Ovary (tissue), 7 donors: ENCODE measurements at regions not wholly inside any gene's neighbourhood (a gene's known extent, or its start where the extent isn't known, plus 50 kb on each side); places are given as distances from the start of the nearest gene placed in this dataset.

ENCODE experiments used
- DNase-seq, 5 donors: peaks; one replicate each; pipeline ENCODE4 v3.0.0-alpha.2; 2019 to 2020
- H3K27ac ChIP-seq, 2 donors: fragments of 200-600 bp; one replicate each; pipeline versions ENCODE4 v1.5.1 to v1.8.0; 2019 to 2022
- H3K27me3 ChIP-seq: fragments of 200-600 bp; one replicate; pipeline ENCODE4 v1.8.0; 2022
- H3K36me3 ChIP-seq: fragments of 200-600 bp; sonication (generic); one replicate; pipeline ENCODE4 v1.5.1; 2019
- H3K4me1 ChIP-seq: one replicate; pipeline ENCODE4 v1.8.1; 2013; ENCODE audit warnings: mild to moderate bottlenecking, moderate library complexity; ENCODE audit not compliant: insufficient read depth
- H3K4me3 ChIP-seq: fragments of 200-600 bp; sonication (generic); one replicate; pipeline ENCODE4 v1.5.1; 2017
- H3K9me3 ChIP-seq, 2 donors: fragments of 200-600 bp in 1 of 2; sonication (generic) in 1 of 2; one replicate each; pipeline versions ENCODE4 v1.5.1 to v1.8.1; 2013 to 2019; ENCODE audit warnings: mild to moderate bottlenecking in 1 of 2, moderate library complexity in 1 of 2
- CTCF ChIP-seq, 3 donors: fragments of 450-650 bp in 2 of 3; fragments of 200-600 bp in 1 of 3; IDR thresholded peaks; one replicate each; pipeline versions ENCODE4 v1.5.1 to v1.8.0; 2016 to 2022; ENCODE audit warnings: antibody characterized with exemption in 3 of 3, mild to moderate bottlenecking in 1 of 3
- EP300 ChIP-seq: sonication (generic); formaldehyde crosslinking; IDR thresholded peaks from one replicate; pipeline ENCODE4 v1.6.1; 2017; ENCODE audit warnings: antibody characterized with exemption
- POLR2A ChIP-seq: fragments of 450-650 bp; IDR thresholded peaks from one replicate; pipeline ENCODE4 v1.6.1; 2017; ENCODE audit warnings: antibody characterized with exemption, mild to moderate bottlenecking, moderate library complexity
- WGBS, 3 donors: extraction: QIAGEN DNeasy Blood & Tissue Kit in 1 of 3; methylation state at CpG; one replicate each; pipeline versions ENCODE4 v1.1.5 to v1.1.7; 2013 to 2017; 5-methylcytosine and 5-hydroxymethylcytosine counted together
- intact Hi-C, 4 donors: fragments of 100-400 bp; cut with DNase I; formaldehyde crosslinking; loops; one replicate each; pipeline versions ENCODE4 v1.11.0 to v1.15.1; 2022 to 2023
- donor health status: DM: no; HTN: no; CAD: no; lungs with moderate emphysema.
- donor health status: DM: no; HTN: no; CAD: no.
- donor health status: Bipolar disorder and iron deficiency.
- donor health status: DM: no; HTN: no; CAD: no.
- donor health status: DM: yes; HTN: yes; CAD: no.

GRCh38 chr4:38222892-38223291 is 262.7 kb downstream of the PTTG2 start:
- no peak for DNase-seq
- no peak overlapping the region for H3K27ac ChIP-seq
- no peaks in the 10 kb centered on the region for H3K27me3 ChIP-seq
- TF ChIP-seq POLR2A (no peak), CTCF (IDR thresholded peaks at IDR 0.05) (no peak), EP300 (no peak)
- no peaks in the 10 kb centered on the region for H3K36me3 ChIP-seq
- intact Hi-C loops, result no loop called here
- H3K4me3 ChIP-seq, result no peak overlapping the region
- H3K9me3 ChIP-seq, result no peaks in the 10 kb centered on the region
- no peaks in the 10 kb centered on the region for H3K4me1 ChIP-seq
- 90 to 95% (median 94%) methylated on average over 2 of the region's 2 CpGs for WGBS, 3 donors

DNA sequence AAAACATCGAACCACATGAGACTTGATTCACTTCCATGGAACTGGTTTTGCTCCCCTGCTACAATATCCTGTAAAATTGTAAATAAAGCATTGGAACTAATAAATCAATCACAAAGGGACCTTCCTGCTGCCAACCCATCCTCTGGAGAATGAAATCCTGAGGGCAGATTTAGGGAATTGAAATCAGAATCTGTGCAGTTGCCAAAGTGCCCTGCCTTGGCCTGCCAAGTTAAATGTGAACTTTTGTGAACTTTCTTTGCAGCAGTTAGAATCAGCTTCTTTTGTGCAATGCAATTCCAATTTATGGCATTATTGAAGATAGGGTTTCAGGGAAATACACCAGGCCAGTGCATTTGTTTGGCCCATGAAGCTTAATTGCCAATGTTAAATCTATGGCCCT is 263.1 kb downstream of the PTTG2 start:
- no peak overlapping the region for H3K27ac ChIP-seq
- no peak for TF ChIP-seq CTCF (IDR thresholded peaks at IDR 0.05)
- TF ChIP-seq POLR2A, result no peak
- TF ChIP-seq EP300, result no peak
- WGBS, 3 donors, result 0 to 26% (median 2%) methylated on average over 1 of the region's 1 CpG
- H3K27me3 ChIP-seq, result no peaks in the 10 kb centered on the region
- H3K9me3 ChIP-seq, result no peaks in the 10 kb centered on the region
- H3K36me3 ChIP-seq, result no peaks in the 10 kb centered on the region
- intact Hi-C loops, result no loop called here
- DNase-seq, result no peak
- no peak overlapping the region for H3K4me3 ChIP-seq
- H3K4me1 ChIP-seq, result no peaks in the 10 kb centered on the region

DNA sequence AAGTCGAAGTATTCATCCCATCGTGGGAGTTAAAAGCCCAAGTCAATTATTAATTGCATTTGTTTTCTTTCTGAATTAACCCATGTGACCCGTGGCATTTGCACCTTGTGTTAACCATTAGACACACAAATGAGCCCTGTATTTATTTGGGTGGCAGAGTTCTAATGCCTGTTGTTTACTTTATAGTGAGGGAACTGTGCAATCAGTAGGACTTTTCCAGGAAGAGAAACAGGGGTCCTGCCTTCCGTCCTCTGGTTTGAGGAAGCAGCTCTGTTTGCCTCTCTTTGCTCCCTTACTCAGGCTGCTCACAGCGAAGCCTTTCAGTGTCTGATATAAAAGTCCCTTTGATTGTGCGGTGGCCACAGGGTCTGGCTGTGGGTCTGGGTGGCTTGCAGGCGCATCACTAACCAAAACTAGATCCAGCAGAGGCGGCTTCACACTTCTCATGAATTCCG is 263.6 kb downstream of the PTTG2 start:
- no peak for TF ChIP-seq POLR2A
- TF ChIP-seq EP300, result no peak
- no peak for TF ChIP-seq CTCF (IDR thresholded peaks at IDR 0.05)
- no peaks in the 10 kb centered on the region for H3K36me3 ChIP-seq
- H3K27me3 ChIP-seq, result no peaks in the 10 kb centered on the region
- no peak overlapping the region for H3K27ac ChIP-seq
- intact Hi-C loops, result no loop called here
- no peaks in the 10 kb centered on the region for H3K9me3 ChIP-seq
- DNase-seq, result no peak
- no peaks in the 10 kb centered on the region for H3K4me1 ChIP-seq
- WGBS, 3 donors, result 68 to 75% (median 73%) methylated on average over 9 of the region's 9 CpGs
- no peak overlapping the region for H3K4me3 ChIP-seq

GRCh38 chr4:38224850-38225249 is 264.7 kb downstream of the PTTG2 start:
- intact Hi-C loops, result no loop called here
- no peaks in the 10 kb centered on the region for H3K4me1 ChIP-seq
- H3K27me3 ChIP-seq, result no peaks in the 10 kb centered on the region
- no peaks in the 10 kb centered on the region for H3K36me3 ChIP-seq
- H3K4me3 ChIP-seq, result no peak overlapping the region
- TF ChIP-seq EP300 (no peak), CTCF (IDR thresholded peaks at IDR 0.05) (no peak), POLR2A (no peak)
- H3K9me3 ChIP-seq, result no peaks in the 10 kb centered on the region
- DNase-seq, result no peak
- 94 to 97% (median 95%) methylated on average over 3 of the region's 3 CpGs for WGBS, 3 donors
- H3K27ac ChIP-seq, result no peak overlapping the region

GRCh38 chr4:38226170-38226569 is 266.0 kb downstream of the PTTG2 start:
- Histone ChIP-seq H3K27me3 (no peaks in the 10 kb centered on the region), H3K36me3 (no peaks in the 10 kb centered on the region), H3K4me3 (no peak overlapping the region), H3K4me1 (no peaks in the 10 kb centered on the region), H3K27ac (no peak overlapping the region), H3K9me3 (no peaks in the 10 kb centered on the region)
- DNase-seq, result no peak
- TF ChIP-seq EP300 (no peak), POLR2A (no peak), CTCF (IDR thresholded peaks at IDR 0.05) (no peak)
- intact Hi-C loops, result no loop called here
- WGBS, 3 donors, result 76 to 78% (median 76%) methylated on average over 2 of the region's 2 CpGs
